Hepatocyte (in vitro differentiated cells): ENCODE measurements at regions not wholly inside any gene's neighbourhood (a gene's known extent, or its start where the extent isn't known, plus 50 kb on each side); places are given as distances from the start of the nearest gene placed in this dataset.

ENCODE experiments used
- CTCF ChIP-seq: fragments of 200-600 bp; sonication (generic); IDR thresholded peaks from 2 replicates; pipeline ENCODE4 v1.5.1; 2016; ENCODE audit warnings: antibody characterized with exemption, mild to moderate bottlenecking; ENCODE audit not compliant: poor library complexity
- EZH2 ChIP-seq: fragments of 200-600 bp; sonication (generic); IDR thresholded peaks from 2 replicates; pipeline ENCODE4 v1.6.1; 2016; ENCODE audit warnings: antibody characterized with exemption, mild to moderate bottlenecking, borderline replicate concordance

GRCh38 chr5:39808656-39809055, 383.9 kb upstream of the DAB2 start:
- TF ChIP-seq CTCF (no peak), EZH2 (no peak)
